IMR-90 (cell line): ENCODE measurements at regions not wholly inside any gene's neighbourhood (a gene's known extent, or its start where the extent isn't known, plus 50 kb on each side); places are given as distances from the start of the nearest gene placed in this dataset.

Experiments
- ATAC-seq: fragments of 200-7000 bp; cut with Tn5 transposase; 2 replicates; pipeline ENCODE4 v1.9.1; 2020; ENCODE audit warnings: low read depth, mild to moderate bottlenecking, moderate library complexity
- BruUV-seq: library from RNA; stranded (reverse); fragments of 400-500 nt; replicated peaks from 2 replicates; lab custom pipeline; 2021; lab: Mats Ljungman, UMichigan
- CTCF ChIA-PET: fragments of 300-600 bp; formaldehyde crosslinking; extraction: SDS; loops from one replicate; lab custom pipeline; 2021; ENCODE audit warnings: antibody characterized with exemption; lab: Yijun Ruan, JAX
- POLR2A ChIA-PET: fragments of 300-600 bp; sonication (Branson Sonifier 250); formaldehyde crosslinking; loops from one replicate; lab custom pipeline; 2022; ENCODE audit warnings: antibody characterized with exemption; ENCODE audit not compliant: unreplicated experiment; lab: Charles Lee
- DNase-seq: peaks from one replicate; pipeline ENCODE4 v3.0.0; 2013
- H2AFZ ChIP-seq: replicated peaks from 2 replicates; pipeline ENCODE3; 2013; ENCODE audit warnings: low read length, mild to moderate bottlenecking; ENCODE audit not compliant: poor library complexity
- H2AK5ac ChIP-seq: 2 replicates; pipeline ENCODE4 v1.6.1; 2013; ENCODE audit warnings: low read depth, low read length, inconsistent platforms
- H2AK9ac ChIP-seq: replicated peaks from 2 replicates; pipeline ENCODE3; 2013; ENCODE audit warnings: mild to moderate bottlenecking, low read depth, low read length, moderate library complexity; ENCODE audit not compliant: poor library complexity
- H2BK120ac ChIP-seq: 2 replicates; pipeline ENCODE4 v1.6.1; 2013; ENCODE audit warnings: low read depth, low read length, inconsistent platforms
- H2BK15ac ChIP-seq: 3 replicates; pipeline ENCODE4 v1.6.1; 2013; ENCODE audit warnings: low read depth, low read length, inconsistent platforms
- H2BK20ac ChIP-seq: 2 replicates; pipeline ENCODE4 v1.6.1; 2013; ENCODE audit warnings: low read depth, mild to moderate bottlenecking, inconsistent platforms, low read length, moderate library complexity
- H2BK5ac ChIP-seq: 2 replicates; pipeline ENCODE4 v1.6.1; 2013; ENCODE audit warnings: mild to moderate bottlenecking, low read depth, low read length, inconsistent platforms; ENCODE audit not compliant: poor library complexity, severe bottlenecking
- H3K14ac ChIP-seq: replicated peaks from 2 replicates; pipeline ENCODE4 v1.6.1; 2013; ENCODE audit warnings: low read depth, low read length, inconsistent platforms
- H3K18ac ChIP-seq: 2 replicates; pipeline ENCODE4 v1.6.1; 2013; ENCODE audit warnings: low read depth, low read length, control low read depth
- H3K23ac ChIP-seq: 2 replicates; pipeline ENCODE4 v1.6.1; 2013; ENCODE audit warnings: low read depth, low read length, inconsistent platforms
- H3K27ac ChIP-seq: 2 replicates; pipeline ENCODE4 v1.5.1; 2013; ENCODE audit warnings: mild to moderate bottlenecking, control low read depth, low read length; ENCODE audit not compliant: insufficient read depth
- H3K27me3 ChIP-seq: 2 replicates; pipeline ENCODE4 v1.6.1; 2013; ENCODE audit warnings: low read length; ENCODE audit not compliant: control insufficient read depth, insufficient read depth
- H3K36me3 ChIP-seq: 2 replicates; pipeline ENCODE4 v1.6.1; 2013; ENCODE audit warnings: low read length, mixed read lengths; ENCODE audit not compliant: control insufficient read depth, insufficient read depth
- H3K4ac ChIP-seq: 2 replicates; pipeline ENCODE4 v1.6.1; 2013; ENCODE audit warnings: low read depth, low read length, inconsistent platforms
- H3K4me1 ChIP-seq: 2 replicates; pipeline ENCODE4 v1.6.1; 2013; ENCODE audit warnings: low read length, mixed read lengths; ENCODE audit not compliant: control insufficient read depth, insufficient read depth
- H3K4me2 ChIP-seq: 2 replicates; pipeline ENCODE4 v1.6.1; 2013; ENCODE audit warnings: low read depth, mild to moderate bottlenecking, control low read depth, low read length, moderate library complexity
- H3K4me3 ChIP-seq: 2 replicates; pipeline ENCODE4 v1.5.1; 2013; ENCODE audit warnings: low read depth, mild to moderate bottlenecking, control low read depth, low read length, moderate library complexity; ENCODE audit not compliant: insufficient read depth
- H3K56ac ChIP-seq: 2 replicates; pipeline ENCODE4 v1.6.1; 2013; ENCODE audit warnings: low read length, inconsistent platforms; ENCODE audit not compliant: insufficient read depth; ENCODE audit errors: extremely low read depth
- H3K79me1 ChIP-seq, 2 experiments: 2 replicates each; pipeline ENCODE4 v1.6.1; 2013; ENCODE audit warnings: low read length in 2 of 2, inconsistent platforms in 1 of 2, low read depth in 1 of 2
- H3K9ac ChIP-seq: 2 replicates; pipeline ENCODE4 v1.6.1; 2013; ENCODE audit warnings: low read depth, low read length, control low read depth
- H3K9me1 ChIP-seq: 2 replicates; pipeline ENCODE4 v1.6.1; 2013; ENCODE audit warnings: low read length, inconsistent platforms; ENCODE audit not compliant: insufficient read depth
- H3K9me3 ChIP-seq: 2 replicates; pipeline ENCODE4 v1.6.1; 2013; ENCODE audit warnings: low read length; ENCODE audit not compliant: control insufficient read depth, insufficient read depth
- H4K20me1 ChIP-seq: 2 replicates; pipeline ENCODE4 v1.6.1; 2013; ENCODE audit warnings: low read length, inconsistent platforms; ENCODE audit not compliant: insufficient read depth
- H4K5ac ChIP-seq: 2 replicates; pipeline ENCODE4 v1.6.1; 2013; ENCODE audit warnings: mild to moderate bottlenecking, low read depth, low read length, control low read depth
- H4K8ac ChIP-seq, 2 experiments: 2 replicates each; pipeline ENCODE4 v1.6.1; 2013; ENCODE audit warnings: low read depth in 2 of 2, low read length in 2 of 2, control low read depth in 1 of 2, inconsistent platforms in 1 of 2
- H4K91ac ChIP-seq: 2 replicates; pipeline ENCODE4 v1.6.1; 2013; ENCODE audit warnings: low read depth, low read length, inconsistent platforms; ENCODE audit not compliant: insufficient read depth
- CEBPB ChIP-seq: IDR thresholded peaks from 2 replicates; pipeline ENCODE4 v1.6.1; 2012; ENCODE audit warnings: low read depth, low read length, improper control_type of control experiment
- FOS ChIP-seq: fragments of 150-350 bp; IDR thresholded peaks from 2 replicates; pipeline ENCODE4 v1.6.1; 2016; ENCODE audit warnings: low read depth, low read length
- MAZ ChIP-seq: IDR thresholded peaks from 2 replicates; pipeline ENCODE4 v1.6.1; 2012; ENCODE audit warnings: low read depth, mild to moderate bottlenecking, low read length, improper control_type of control experiment, moderate library complexity, borderline replicate concordance
- MXI1 ChIP-seq: IDR thresholded peaks from 2 replicates; pipeline ENCODE4 v1.6.1; 2012; ENCODE audit warnings: low read depth, mild to moderate bottlenecking, low read length, moderate library complexity, borderline replicate concordance
- RFX5 ChIP-seq: IDR thresholded peaks from 2 replicates; pipeline ENCODE4 v1.8.0; 2012; ENCODE audit warnings: low read depth, mild to moderate bottlenecking, low read length, moderate library complexity
- WGBS, 2 experiments: methylation state at CpG; one replicate each; pipeline versions ENCODE4 v1.1.5 to v1.1.7; 2013; ENCODE audit warnings: missing lambda C conversion rate in 2 of 2; ENCODE audit not compliant: insufficient read length in 1 of 2; ENCODE audit errors: extremely low coverage in 2 of 2; 5-methylcytosine and 5-hydroxymethylcytosine counted together
- dilution Hi-C: fragments of 300-500 bp; cut with HindIII; formaldehyde crosslinking; loops from one replicate; pipeline ENCODE4 v1.14.3; 2018; ENCODE audit warnings: low sequenced_read_pairs; ENCODE audit not compliant: unreplicated experiment
- in situ Hi-C: fragments of 300-500 bp; cut with MboI; formaldehyde crosslinking; loops from 3 replicates; pipeline ENCODE4 v1.14.3; 2019; ENCODE audit warnings: low sequenced_read_pairs, inconsistent platforms, mixed read lengths
- intact Hi-C: fragments of 100-400 bp; cut with micrococcal nuclease; formaldehyde crosslinking; loops from 2 replicates; pipeline ENCODE4 v1.10.0; 2022
- TF ChIP-seq, protein P1 (sequence below): fragments of 150-350 bp; IDR thresholded peaks from 2 replicates; pipeline ENCODE4 v1.6.1; 2016; ENCODE audit warnings: low read depth, mild to moderate bottlenecking, low read length, moderate library complexity, borderline replicate concordance
- TF ChIP-seq, protein P2 (sequence below): conservative IDR thresholded peaks from 2 replicates; pipeline ENCODE4 v1.5.1; 2012; ENCODE audit warnings: mild to moderate bottlenecking, low read depth, low read length, improper control_type of control experiment

DNA sequence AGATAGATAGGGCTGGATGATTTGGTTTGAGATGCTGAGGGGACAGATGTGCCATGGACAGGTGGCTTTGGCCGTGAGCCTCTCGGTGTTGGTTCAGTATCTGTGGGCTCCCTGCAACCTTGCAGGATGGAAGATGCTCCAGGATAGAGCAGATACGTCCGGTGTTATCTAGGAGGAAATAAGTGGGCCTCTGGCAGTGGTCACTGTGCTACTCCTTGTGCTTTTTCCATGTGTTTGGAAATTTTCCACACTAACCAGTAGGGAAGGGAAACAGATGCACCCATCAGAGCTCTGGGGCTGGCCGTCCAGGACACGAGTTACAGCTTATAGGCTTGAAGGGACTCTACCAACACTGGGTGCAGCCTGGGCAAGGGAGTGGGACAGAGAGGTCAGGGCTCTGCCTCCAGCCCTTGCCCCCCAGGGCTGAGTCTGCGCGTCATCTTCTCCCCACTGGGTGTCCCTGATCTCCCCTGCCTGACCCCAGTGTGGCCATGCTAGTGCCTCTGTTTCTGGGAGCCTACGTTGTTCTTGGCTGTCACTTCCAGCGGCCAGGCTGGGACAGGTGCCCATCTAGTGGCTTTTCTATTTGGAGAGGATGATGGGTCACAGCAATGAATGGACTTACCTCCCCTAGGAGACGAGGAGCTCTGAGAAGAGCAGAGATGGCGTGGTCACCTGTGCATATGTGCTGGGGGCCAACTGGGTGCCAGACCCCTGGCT lies 166.9 kb downstream of the SEC14L1 start:
- no peak overlapping the region for H2BK20ac ChIP-seq
- no peak for DNase-seq
- no peak overlapping the region for H3K27ac ChIP-seq
- H3K4ac ChIP-seq, result peak overlapping the region; percentile 39; the same call in 1 of the 2 replicates
- no peak for ATAC-seq
- H3K56ac ChIP-seq, result no peak overlapping the region
- no peak overlapping the region for H2BK5ac ChIP-seq
- no peak overlapping the region for H4K8ac ChIP-seq
- ChIA-PET POLR2A (no interaction called here), CTCF (no interaction called here)
- H3K23ac ChIP-seq, result no peak overlapping the region
- no peak overlapping the region for H2AK9ac ChIP-seq
- dilution Hi-C loops (no loop called here), in situ Hi-C loops (no loop called here), intact Hi-C loops (no loop called here)
- H3K9me3 ChIP-seq, result no peaks in the 10 kb centered on the region
- WGBS, 2 experiments, result 94% methylated on average over 6 of the region's 12 CpGs; no CpG with 5 or more reads in 1 of the 2 experiments
- H3K9ac ChIP-seq, result no peak overlapping the region
- no peak overlapping the region for H2BK15ac ChIP-seq
- H4K20me1 ChIP-seq, result no peaks in the 10 kb centered on the region
- no peaks in the 10 kb centered on the region for H3K27me3 ChIP-seq
- H4K91ac ChIP-seq, result peak overlapping the region; percentile 33; the same call in 1 of the 2 replicates
- H3K4me3 ChIP-seq, result no peak overlapping the region
- H2AK5ac ChIP-seq, result peak overlapping the region; percentile 27; the same call in 1 of the 2 replicates
- no TSS peak for BruUV-seq
- no peak overlapping the region for H3K4me2 ChIP-seq
- H4K5ac ChIP-seq, result no peak overlapping the region
- H2BK120ac ChIP-seq, result peak overlapping the region; percentile 36
- no peak overlapping the region for H3K14ac ChIP-seq
- peaks cover 39% of the 10 kb centered on the region for H3K9me1 ChIP-seq
- peak overlapping the region; percentile 36 for H2AFZ ChIP-seq
- no peak overlapping the region for H3K18ac ChIP-seq
- H3K36me3 ChIP-seq, result no peaks in the 10 kb centered on the region
- peaks cover 23% of the 10 kb centered on the region for H3K4me1 ChIP-seq
- H3K79me1 ChIP-seq, result peaks cover 22 to 74% of the 10 kb centered on the region in 2 experiments
- TF ChIP-seq, protein P1, sequence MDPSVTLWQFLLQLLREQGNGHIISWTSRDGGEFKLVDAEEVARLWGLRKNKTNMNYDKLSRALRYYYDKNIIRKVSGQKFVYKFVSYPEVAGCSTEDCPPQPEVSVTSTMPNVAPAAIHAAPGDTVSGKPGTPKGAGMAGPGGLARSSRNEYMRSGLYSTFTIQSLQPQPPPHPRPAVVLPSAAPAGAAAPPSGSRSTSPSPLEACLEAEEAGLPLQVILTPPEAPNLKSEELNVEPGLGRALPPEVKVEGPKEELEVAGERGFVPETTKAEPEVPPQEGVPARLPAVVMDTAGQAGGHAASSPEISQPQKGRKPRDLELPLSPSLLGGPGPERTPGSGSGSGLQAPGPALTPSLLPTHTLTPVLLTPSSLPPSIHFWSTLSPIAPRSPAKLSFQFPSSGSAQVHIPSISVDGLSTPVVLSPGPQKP, result no peak
- TF ChIP-seq RFX5, result no peak
- no peak for TF ChIP-seq MAZ
- no peak for TF ChIP-seq CEBPB
- TF ChIP-seq MXI1, result no peak
- TF ChIP-seq FOS, result no peak
- TF ChIP-seq, protein P2, sequence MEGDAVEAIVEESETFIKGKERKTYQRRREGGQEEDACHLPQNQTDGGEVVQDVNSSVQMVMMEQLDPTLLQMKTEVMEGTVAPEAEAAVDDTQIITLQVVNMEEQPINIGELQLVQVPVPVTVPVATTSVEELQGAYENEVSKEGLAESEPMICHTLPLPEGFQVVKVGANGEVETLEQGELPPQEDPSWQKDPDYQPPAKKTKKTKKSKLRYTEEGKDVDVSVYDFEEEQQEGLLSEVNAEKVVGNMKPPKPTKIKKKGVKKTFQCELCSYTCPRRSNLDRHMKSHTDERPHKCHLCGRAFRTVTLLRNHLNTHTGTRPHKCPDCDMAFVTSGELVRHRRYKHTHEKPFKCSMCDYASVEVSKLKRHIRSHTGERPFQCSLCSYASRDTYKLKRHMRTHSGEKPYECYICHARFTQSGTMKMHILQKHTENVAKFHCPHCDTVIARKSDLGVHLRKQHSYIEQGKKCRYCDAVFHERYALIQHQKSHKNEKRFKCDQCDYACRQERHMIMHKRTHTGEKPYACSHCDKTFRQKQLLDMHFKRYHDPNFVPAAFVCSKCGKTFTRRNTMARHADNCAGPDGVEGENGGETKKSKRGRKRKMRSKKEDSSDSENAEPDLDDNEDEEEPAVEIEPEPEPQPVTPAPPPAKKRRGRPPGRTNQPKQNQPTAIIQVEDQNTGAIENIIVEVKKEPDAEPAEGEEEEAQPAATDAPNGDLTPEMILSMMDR, result no peak
